HepG2 (cell line): ENCODE measurements at regions not wholly inside any gene's neighbourhood (a gene's known extent, or its start where the extent isn't known, plus 50 kb on each side); places are given as distances from the start of the nearest gene placed in this dataset.

ENCODE experiments used
- CTCF ChIP-seq: sonication (generic); formaldehyde crosslinking; IDR thresholded peaks from 2 replicates; pipeline ENCODE4 v1.5.0; 2020; ENCODE audit warnings: mild to moderate bottlenecking, missing genetic modification reagents, moderate library complexity
- MAZ ChIP-seq, 2 experiments: sonication (generic) in 1 of 2; formaldehyde crosslinking in 1 of 2; IDR thresholded peaks; 2 replicates each; pipeline versions ENCODE4 v1.5.0 to v1.6.1; 2012 to 2020; ENCODE audit warnings: low read depth in 2 of 2, mild to moderate bottlenecking in 2 of 2, borderline replicate concordance in 1 of 2, improper control_type of control experiment in 1 of 2, low read length in 1 of 2, missing genetic modification reagents in 1 of 2, moderate library complexity in 1 of 2
- MTF2 ChIP-seq: sonication (generic); formaldehyde crosslinking; IDR thresholded peaks from 2 replicates; pipeline ENCODE4 v1.5.0; 2020; ENCODE audit warnings: missing genetic modification reagents, borderline replicate concordance
- RAD21 ChIP-seq: fragments of 450-650 bp; formaldehyde crosslinking; IDR thresholded peaks from 2 replicates; pipeline ENCODE4 v1.5.0; 2020; ENCODE audit warnings: mild to moderate bottlenecking
- RNF2 ChIP-seq: fragments of 450-650 bp; conservative IDR thresholded peaks from 2 replicates; pipeline ENCODE4 v1.6.1; 2016; ENCODE audit warnings: low read depth
- TAF1 ChIP-seq: sonication (generic); formaldehyde crosslinking; IDR thresholded peaks from 2 replicates; pipeline ENCODE4 v1.4.0; 2020; ENCODE audit warnings: missing genetic modification reagents
- ZGPAT ChIP-seq: IDR thresholded peaks from 2 replicates; pipeline ENCODE4 v1.6.1; 2016; ENCODE audit warnings: mild to moderate bottlenecking
- ZNF274 ChIP-seq: sonication (generic); formaldehyde crosslinking; IDR thresholded peaks from 2 replicates; pipeline ENCODE4 v1.5.1; 2020; ENCODE audit warnings: mild to moderate bottlenecking, missing genetic modification reagents
- ZNF761 ChIP-seq: sonication (generic); formaldehyde crosslinking; conservative IDR thresholded peaks from 2 replicates; pipeline ENCODE4 v1.4.0; 2020; ENCODE audit warnings: mild to moderate bottlenecking, missing genetic modification reagents
- ZZZ3 ChIP-seq: sonication (generic); formaldehyde crosslinking; IDR thresholded peaks from 2 replicates; pipeline ENCODE4 v1.4.0; 2020; ENCODE audit warnings: missing genetic modification reagents, mild to moderate bottlenecking, borderline replicate concordance

- no peak for TF ChIP-seq ZGPAT (CRISPR knock-in tag)
- TF ChIP-seq ZNF761, result no peak
- TF ChIP-seq ZNF274 (CRISPR knock-in tag), result no peak
- TF ChIP-seq TAF1, result no peak
- no peak for TF ChIP-seq MAZ (IDR thresholded peaks at IDR 0.05; ENCODE audit: borderline replicate concordance, low read depth, low read length)
- TF ChIP-seq MAZ (CRISPR knock-in tag; IDR thresholded peaks at IDR 0.05; ENCODE audit: low read depth), result no peak
- TF ChIP-seq MTF2, result no peak
- no peak for TF ChIP-seq RAD21 (CRISPR knock-in tag)
- no peak for TF ChIP-seq CTCF (CRISPR knock-in tag)
- TF ChIP-seq ZZZ3 (CRISPR knock-in tag), result no peak
- no peak for TF ChIP-seq RNF2
Measured at GRCh38 chr4:135365065-135365464, 1163.5 kb upstream of the PABPC4L start.
